AG04450 (cell line): ENCODE measurements at regions not wholly inside any gene's neighbourhood (a gene's known extent, or its start where the extent isn't known, plus 50 kb on each side); places are given as distances from the start of the nearest gene placed in this dataset.

ENCODE experiments used
- CTCF ChIA-PET: fragments of 300-600, 350-600 bp; formaldehyde crosslinking; extraction: SDS; loops from one replicate; lab custom pipeline; 2022; ENCODE audit warnings: antibody characterized with exemption, inconsistent platforms; lab: Charles Lee
- POLR2A ChIA-PET: fragments of 350-600 bp; formaldehyde crosslinking; extraction: SDS; loops from one replicate; lab custom pipeline; 2021; ENCODE audit warnings: antibody characterized with exemption, inconsistent platforms; lab: Yijun Ruan, JAX
- DNase-seq: peaks from one replicate; pipeline ENCODE4 v3.0.0-alpha.2; 2011; ENCODE audit warnings: low read depth, low spot score
- H3K27ac ChIP-seq: one replicate; pipeline ENCODE4 v1.5.1; 2012; ENCODE audit warnings: low read depth, low read length, control low read depth
- H3K27me3 ChIP-seq: one replicate; pipeline ENCODE4 v1.6.0; 2012; ENCODE audit warnings: low read length; ENCODE audit not compliant: control insufficient read depth, insufficient read depth
- H3K4me3 ChIP-seq: 2 replicates; pipeline ENCODE4 v1.5.1; 2011; ENCODE audit warnings: mild to moderate bottlenecking, low read depth, low read length, control low read depth
- H3K9me3 ChIP-seq: 2 replicates; pipeline ENCODE4 v1.5.1; 2012; ENCODE audit warnings: low read length; ENCODE audit not compliant: control insufficient read depth, insufficient read depth
- TF ChIP-seq, protein P1 (sequence below): IDR thresholded peaks from 2 replicates; pipeline ENCODE4 v1.5.1; 2011; ENCODE audit warnings: low read depth, low read length, control low read depth, inconsistent platforms

DNA sequence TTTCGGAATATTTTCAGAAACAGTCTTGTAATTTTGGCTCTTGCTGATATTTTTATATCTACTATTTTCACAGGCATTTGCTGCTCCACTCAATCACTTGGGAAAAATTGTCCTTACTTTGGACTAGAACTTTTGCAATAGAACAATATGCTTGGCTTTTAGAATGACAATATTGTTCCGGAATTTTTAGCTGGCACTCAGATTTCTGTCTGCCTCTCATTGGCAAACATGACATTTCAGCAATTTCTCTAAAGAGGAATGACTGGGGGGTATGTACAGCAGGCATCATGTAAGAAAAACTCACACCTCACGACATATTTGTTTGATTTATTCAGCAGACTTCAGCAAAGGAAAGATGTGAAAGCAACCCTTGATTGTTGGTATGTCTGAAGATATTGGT is 243.6 kb upstream of the GPRIN3 start:
- ChIA-PET POLR2A (no interaction called here), CTCF (interaction anchor here (0.5 kb wide), 1 partner anchor 1540 kb away, joined by 3 read pairs; no protein-coding TSS in a partner anchor)
- Histone ChIP-seq H3K4me3 (no peak overlapping the region), H3K9me3 (no peaks in the 10 kb centered on the region), H3K27me3 (no peaks in the 10 kb centered on the region), H3K27ac (no peak overlapping the region)
- DNase-seq = no peak
- TF ChIP-seq, protein P1, sequence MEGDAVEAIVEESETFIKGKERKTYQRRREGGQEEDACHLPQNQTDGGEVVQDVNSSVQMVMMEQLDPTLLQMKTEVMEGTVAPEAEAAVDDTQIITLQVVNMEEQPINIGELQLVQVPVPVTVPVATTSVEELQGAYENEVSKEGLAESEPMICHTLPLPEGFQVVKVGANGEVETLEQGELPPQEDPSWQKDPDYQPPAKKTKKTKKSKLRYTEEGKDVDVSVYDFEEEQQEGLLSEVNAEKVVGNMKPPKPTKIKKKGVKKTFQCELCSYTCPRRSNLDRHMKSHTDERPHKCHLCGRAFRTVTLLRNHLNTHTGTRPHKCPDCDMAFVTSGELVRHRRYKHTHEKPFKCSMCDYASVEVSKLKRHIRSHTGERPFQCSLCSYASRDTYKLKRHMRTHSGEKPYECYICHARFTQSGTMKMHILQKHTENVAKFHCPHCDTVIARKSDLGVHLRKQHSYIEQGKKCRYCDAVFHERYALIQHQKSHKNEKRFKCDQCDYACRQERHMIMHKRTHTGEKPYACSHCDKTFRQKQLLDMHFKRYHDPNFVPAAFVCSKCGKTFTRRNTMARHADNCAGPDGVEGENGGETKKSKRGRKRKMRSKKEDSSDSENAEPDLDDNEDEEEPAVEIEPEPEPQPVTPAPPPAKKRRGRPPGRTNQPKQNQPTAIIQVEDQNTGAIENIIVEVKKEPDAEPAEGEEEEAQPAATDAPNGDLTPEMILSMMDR = no peak

DNA sequence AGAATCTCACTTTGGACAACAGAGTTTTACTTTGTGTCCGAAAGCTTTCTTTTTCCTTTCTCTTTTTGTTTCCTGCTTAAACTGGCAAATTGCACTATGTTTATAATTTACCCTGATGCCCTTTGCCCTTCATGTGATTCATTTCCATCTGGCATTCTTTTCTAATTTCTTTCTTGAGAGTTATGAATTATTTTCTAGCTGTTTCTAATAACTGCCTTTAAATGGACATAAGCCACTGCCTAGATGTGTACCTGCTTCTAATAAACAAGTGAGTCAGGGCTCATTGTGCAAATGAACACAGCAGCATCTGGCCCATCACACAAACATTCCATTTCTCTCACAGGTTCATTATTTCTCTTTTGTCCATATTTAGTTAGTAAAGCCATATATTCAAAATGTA is 242.3 kb upstream of the GPRIN3 start:
- Histone ChIP-seq H3K4me3 (no peak overlapping the region), H3K27ac (no peak overlapping the region), H3K27me3 (no peaks in the 10 kb centered on the region), H3K9me3 (no peaks in the 10 kb centered on the region)
- POLR2A ChIA-PET = interaction anchor here (1.2 kb wide), 1 partner anchor 11 kb away, joined by 3 read pairs; no protein-coding TSS in a partner anchor
- peak; percentile 30 for DNase-seq
- CTCF ChIA-PET = interaction anchor here (1.0 kb wide), 1 partner anchor 108 kb away, joined by 3 read pairs; no protein-coding TSS in a partner anchor
- TF ChIP-seq, protein P1 = no peak

DNA sequence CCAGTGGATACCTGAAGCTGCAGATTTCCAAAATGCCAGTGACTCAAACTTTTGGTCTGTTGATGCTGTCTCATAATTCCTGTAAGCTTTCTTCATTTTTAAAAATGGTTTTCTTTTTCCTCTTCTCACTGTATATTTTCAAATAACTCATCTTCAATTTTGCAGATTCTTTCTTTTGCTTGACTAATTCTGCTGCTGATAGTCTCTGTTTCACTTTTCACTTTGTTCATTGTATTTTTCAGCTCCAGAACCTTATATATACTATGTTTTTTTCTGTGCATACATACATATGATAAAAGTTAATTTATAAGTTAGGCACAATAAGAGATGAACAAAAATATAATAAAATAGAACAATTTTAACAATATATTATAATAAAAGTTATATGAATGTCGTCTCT is 237.7 kb upstream of the GPRIN3 start:
- ChIA-PET POLR2A (no interaction called here), CTCF (interaction anchor here (1.5 kb wide), 1 partner anchor 60 kb away, joined by 3 read pairs; no protein-coding TSS in a partner anchor)
- H3K27me3 ChIP-seq = no peaks in the 10 kb centered on the region
- H3K27ac ChIP-seq = no peak overlapping the region
- no peaks in the 10 kb centered on the region for H3K9me3 ChIP-seq
- no peak overlapping the region for H3K4me3 ChIP-seq
- DNase-seq = no peak
- TF ChIP-seq, protein P1 = no peak

DNA sequence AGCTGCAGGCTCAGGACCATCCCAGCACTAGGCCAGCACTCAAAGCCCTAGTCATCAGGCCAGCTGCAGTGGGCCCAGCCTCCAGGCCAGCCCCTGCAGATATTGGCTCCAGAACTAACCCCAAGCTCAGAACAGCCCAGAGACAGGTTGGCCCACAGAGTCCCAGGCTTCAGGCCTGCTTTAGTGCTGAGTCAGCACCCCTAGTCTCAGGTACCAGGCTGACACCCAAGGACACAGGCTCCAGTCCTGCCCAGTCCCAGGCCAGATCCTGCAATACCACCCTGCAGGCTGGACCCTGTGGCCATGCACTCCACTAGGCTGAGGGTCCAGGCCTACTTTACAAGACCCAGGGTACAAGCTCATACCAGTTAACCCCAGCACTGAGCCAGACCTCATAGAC is 234.4 kb upstream of the GPRIN3 start:
- Histone ChIP-seq H3K4me3 (no peak overlapping the region), H3K9me3 (no peaks in the 10 kb centered on the region), H3K27me3 (no peaks in the 10 kb centered on the region), H3K27ac (no peak overlapping the region)
- TF ChIP-seq, protein P1 = no peak
- CTCF ChIA-PET = interaction anchor here (1.1 kb wide), 1 partner anchor 327 kb away, joined by 3 read pairs; no protein-coding TSS in a partner anchor
- no peak for DNase-seq
- POLR2A ChIA-PET = no interaction called here

DNA sequence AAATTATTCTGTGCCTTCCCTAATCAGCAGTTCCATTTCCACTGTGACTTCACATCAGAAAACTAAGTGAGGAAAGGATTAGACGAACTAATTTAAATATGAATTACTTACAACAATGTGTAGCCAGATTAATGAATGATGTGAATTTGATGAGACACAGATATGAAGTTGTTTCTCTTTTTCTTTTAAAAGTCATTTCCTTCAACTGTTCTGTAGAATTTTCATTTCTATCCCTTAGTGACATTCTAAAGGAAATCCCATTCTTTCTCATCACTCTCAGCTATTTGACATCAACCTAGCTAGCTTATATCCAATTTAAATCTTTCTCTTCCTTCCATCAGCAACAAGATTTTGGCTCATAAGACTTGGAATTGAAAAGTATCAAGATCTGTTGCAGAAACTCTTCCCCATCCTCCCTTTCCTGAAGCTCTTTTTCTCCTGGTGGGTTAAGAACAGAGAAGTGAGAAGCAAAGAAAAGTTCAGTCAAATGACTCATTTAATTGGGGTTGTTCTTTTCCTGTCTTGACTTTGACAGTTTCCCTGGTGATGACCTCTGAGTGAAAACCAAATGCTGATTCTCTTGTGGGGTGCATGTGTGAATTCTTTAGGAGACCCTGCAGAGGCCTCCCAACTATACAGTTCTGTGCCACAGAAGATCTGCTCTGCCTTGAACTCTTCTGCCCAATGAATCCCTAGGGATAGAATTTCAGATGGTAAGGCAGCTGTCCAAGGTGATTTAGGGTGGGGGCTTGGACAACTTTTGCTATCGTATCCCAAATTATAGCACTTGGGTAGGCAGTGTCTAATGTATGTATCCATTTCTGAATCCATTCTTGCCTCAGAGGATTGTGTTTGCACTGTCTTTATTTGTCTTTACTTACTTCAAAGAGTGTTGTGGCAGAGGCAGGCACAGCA is 232.5 kb upstream of the GPRIN3 start:
- ChIA-PET CTCF (no interaction called here), POLR2A (interaction anchor here (1.2 kb wide), 1 partner anchor 10 kb away, joined by 3 read pairs; no protein-coding TSS in a partner anchor)
- no peaks in the 10 kb centered on the region for H3K27me3 ChIP-seq
- no peak overlapping the region for H3K27ac ChIP-seq
- TF ChIP-seq, protein P1 = no peak
- no peaks in the 10 kb centered on the region for H3K9me3 ChIP-seq
- no peak overlapping the region for H3K4me3 ChIP-seq
- no peak for DNase-seq
